HCT116 (cell line): ENCODE measurements at regions not wholly inside any gene's neighbourhood (a gene's known extent, or its start where the extent isn't known, plus 50 kb on each side); places are given as distances from the start of the nearest gene placed in this dataset.

Experiments used
- ATAC-seq: fragments of 200-7000 bp; cut with Tn5 transposase; 2 replicates; pipeline ENCODE4 v1.9.1; 2020; ENCODE audit warnings: mild to moderate bottlenecking, moderate library complexity
- BruUV-seq: library from RNA; stranded (reverse); fragments of 400-500 nt; replicated peaks from 2 replicates; lab custom pipeline; 2021; lab: Mats Ljungman, UMichigan
- CTCF ChIA-PET: fragments of 300-600 bp; sonication (Branson Sonifier 250); formaldehyde crosslinking; loops from one replicate; lab custom pipeline; 2021; ENCODE audit warnings: antibody characterized with exemption; lab: Charles Lee
- POLR2A ChIA-PET: fragments of 300-600, 350-600 bp; sonication (Branson Sonifier 250); formaldehyde crosslinking; loops from one replicate; lab custom pipeline; 2021; ENCODE audit warnings: antibody characterized with exemption; lab: Charles Lee
- RAD21 ChIA-PET, 2 experiments: fragments of 300-600 bp; sonication (Branson Sonifier 250); formaldehyde crosslinking; loops; one replicate each; lab custom pipeline; 2023; ENCODE audit warnings: low total read pairs in 2 of 2; ENCODE audit not compliant: uncharacterized antibody in 2 of 2, unreplicated experiment in 2 of 2, low non-redundant PET in 1 of 2; lab: Charles Lee
- DNase-seq: peaks from one replicate; pipeline ENCODE4 v3.0.0-alpha.2; 2010; ENCODE audit warnings: low read depth, low spot score
- H2AFZ ChIP-seq: fragments of 200-600 bp; shearing (Covaris generic), sonication (generic); 2 replicates; pipeline ENCODE4 v1.6.1; 2017; ENCODE audit warnings: low read depth, mixed run types, mixed read lengths, antibody characterized with exemption, low read length; ENCODE audit not compliant: poor library complexity, severe bottlenecking
- H3K27ac ChIP-seq: 2 replicates; pipeline ENCODE4 v1.5.1; 2012; ENCODE audit warnings: low read depth, low read length
- H3K27me3 ChIP-seq: fragments of 200-600 bp; sonication (generic); 2 replicates; pipeline ENCODE4 v1.6.1; 2016; ENCODE audit warnings: mixed run types, low read length, mixed read lengths; ENCODE audit not compliant: insufficient read depth
- H3K36me3 ChIP-seq, 2 experiments: fragments of 200-500 bp in 1 of 2; fragments of 200-600 bp in 1 of 2; sonication (Bioruptor generic) in 1 of 2; sonication (generic) in 1 of 2; 2 replicates each; pipeline versions ENCODE4 v1.5.1 to v1.6.1; 2014 to 2016; ENCODE audit warnings: low read length in 2 of 2, inconsistent platforms in 1 of 2, mixed read lengths in 1 of 2, mixed run types in 1 of 2; ENCODE audit not compliant: insufficient read depth in 2 of 2, control insufficient read depth in 1 of 2
- H3K4me1 ChIP-seq, 2 experiments: fragments of 200-600 bp in 1 of 2; sonication (generic) in 1 of 2; 2 replicates each; pipeline versions ENCODE4 v1.5.1 to v1.6.1; 2012 to 2017; ENCODE audit warnings: low read length in 2 of 2, inconsistent platforms in 1 of 2, mild to moderate bottlenecking in 1 of 2, mixed read lengths in 1 of 2, mixed run types in 1 of 2, moderate library complexity in 1 of 2; ENCODE audit not compliant: insufficient read depth in 2 of 2, control insufficient read depth in 1 of 2
- H3K4me2 ChIP-seq: fragments of 200-600 bp; sonication (generic); 2 replicates; pipeline ENCODE4 v1.6.1; 2017; ENCODE audit warnings: mixed run types, low read length, mixed read lengths
- H3K4me3 ChIP-seq, 2 experiments: fragments of 200-600 bp in 1 of 2; sonication (generic) in 1 of 2; replicated peaks in 1 of 2; 2 replicates each; pipeline ENCODE4 v1.5.1; 2011 to 2016; ENCODE audit warnings: low read length in 2 of 2, control low read depth in 1 of 2, low read depth in 1 of 2, mild to moderate bottlenecking in 1 of 2, mixed read lengths in 1 of 2, mixed run types in 1 of 2
- H3K79me2 ChIP-seq: fragments of 200-600 bp; sonication (generic); 2 replicates; pipeline ENCODE4 v1.6.1; 2017; ENCODE audit warnings: mild to moderate bottlenecking, mixed run types, low read length, moderate library complexity, mixed read lengths; ENCODE audit not compliant: insufficient read depth
- H3K9ac ChIP-seq: fragments of 200-600 bp; sonication (generic); 2 replicates; pipeline ENCODE4 v1.6.1; 2016; ENCODE audit warnings: low read length, mixed read lengths
- H3K9me2 ChIP-seq: fragments of 200-600 bp; sonication (generic), shearing (Covaris generic); 2 replicates; pipeline ENCODE4 v1.6.1; 2017; ENCODE audit warnings: mixed run types, mild to moderate bottlenecking, moderate library complexity; ENCODE audit not compliant: insufficient read depth
- H3K9me3 ChIP-seq, 2 experiments: fragments of 200-500 bp in 1 of 2; fragments of 200-600 bp in 1 of 2; sonication (Bioruptor generic) in 1 of 2; sonication (generic) in 1 of 2; 2 replicates each; pipeline ENCODE4 v1.6.1; 2014 to 2017; ENCODE audit warnings: low read length in 2 of 2, mixed read lengths in 2 of 2, inconsistent platforms in 1 of 2, low read depth in 1 of 2, mild to moderate bottlenecking in 1 of 2, mixed run types in 1 of 2, moderate library complexity in 1 of 2; ENCODE audit not compliant: control insufficient read depth in 1 of 2, insufficient read depth in 1 of 2
- H4K20me1 ChIP-seq: fragments of 200-600 bp; sonication (generic), shearing (Covaris generic); 2 replicates; pipeline ENCODE4 v1.6.1; 2017; ENCODE audit warnings: mixed run types, mild to moderate bottlenecking, moderate library complexity; ENCODE audit not compliant: insufficient read depth
- ATF3 ChIP-seq: IDR thresholded peaks from 2 replicates; pipeline ENCODE4 v1.6.1; 2012
- CBX3 ChIP-seq: IDR thresholded peaks from 2 replicates; pipeline ENCODE4 v1.6.1; 2012; ENCODE audit warnings: low read depth
- CEBPB ChIP-seq: IDR thresholded peaks from 2 replicates; pipeline ENCODE4 v1.6.1; 2012; ENCODE audit warnings: low read depth
- EGR1 ChIP-seq: IDR thresholded peaks from 2 replicates; pipeline ENCODE4 v1.6.1; 2012; ENCODE audit warnings: low read depth
- ELF1 ChIP-seq: IDR thresholded peaks from 2 replicates; pipeline ENCODE4 v1.6.1; 2012; ENCODE audit warnings: low read depth, borderline replicate concordance
- EZH2 ChIP-seq: fragments of 200-600 bp; sonication (generic); IDR thresholded peaks from 2 replicates; pipeline ENCODE4 v1.6.1; 2017; ENCODE audit warnings: antibody characterized with exemption, mixed run types
- MAX ChIP-seq: IDR thresholded peaks from 2 replicates; pipeline ENCODE4 v1.6.1; 2012
- POLR2A ChIP-seq: IDR thresholded peaks from 2 replicates; pipeline ENCODE4 v1.7.0; 2011; ENCODE audit warnings: borderline replicate concordance; ENCODE audit not compliant: insufficient read depth, insufficient read length; ENCODE audit errors: extremely low read depth
- REST ChIP-seq: IDR thresholded peaks from 2 replicates; pipeline ENCODE4 v1.6.1; 2012; ENCODE audit warnings: low read depth
- SP1 ChIP-seq: IDR thresholded peaks from 2 replicates; pipeline ENCODE4 v1.6.1; 2012; ENCODE audit warnings: low read depth
- SRF ChIP-seq: IDR thresholded peaks from 2 replicates; pipeline ENCODE4 v1.6.1; 2012; ENCODE audit warnings: low read depth
- YY1 ChIP-seq: IDR thresholded peaks from 2 replicates; pipeline ENCODE4 v1.6.1; 2011; ENCODE audit warnings: low read length, low read depth, moderate library complexity, mild to moderate bottlenecking; ENCODE audit not compliant: insufficient replicate concordance; ENCODE audit errors: extremely low read depth
- ZBTB33 ChIP-seq: IDR thresholded peaks from 2 replicates; pipeline ENCODE4 v1.6.1; 2011; ENCODE audit warnings: mild to moderate bottlenecking, low read length, moderate library complexity; ENCODE audit not compliant: insufficient replicate concordance; ENCODE audit errors: extremely low read depth
- ZNF274 ChIP-seq: fragments of 200-500 bp; sonication (Bioruptor generic); IDR thresholded peaks from 2 replicates; pipeline ENCODE4 v1.6.1; 2014; ENCODE audit warnings: mild to moderate bottlenecking, low read depth, low read length, inconsistent platforms
- intact Hi-C: fragments of 100-400 bp; cut with micrococcal nuclease; formaldehyde crosslinking; loops from 2 replicates; pipeline ENCODE4 v1.10.0; 2022

GRCh38 chr1:239882967-239883366 is 208.7 kb upstream of the FMN2 start:
- no peak overlapping the region for H3K27ac ChIP-seq
- H3K79me2 ChIP-seq: no peaks in the 10 kb centered on the region
- H3K4me2 ChIP-seq: no peak overlapping the region
- H3K9me3 ChIP-seq: peaks cover 8 to 10% of the 10 kb centered on the region in 2 experiments; a peak in 2 of 4 replicates
- H3K27me3 ChIP-seq: no peaks in the 10 kb centered on the region
- no peaks in the 10 kb centered on the region for H3K36me3 ChIP-seq
- BruUV-seq: no TSS peak
- intact Hi-C loops: no loop called here
- DNase-seq (no peak), ATAC-seq (no peak)
- ChIA-PET CTCF (no interaction called here), POLR2A (no interaction called here), RAD21 (no interaction called here)
- H3K4me3 ChIP-seq: no peak overlapping the region
- H3K9me2 ChIP-seq: no peaks in the 10 kb centered on the region
- H2AFZ ChIP-seq: no peak overlapping the region
- H3K4me1 ChIP-seq: no peaks in the 10 kb centered on the region
- H4K20me1 ChIP-seq: no peaks in the 10 kb centered on the region
- H3K9ac ChIP-seq: no peak overlapping the region
- no peak for TF ChIP-seq ZNF274
- TF ChIP-seq POLR2A: no peak
- TF ChIP-seq ATF3: no peak
- no peak for TF ChIP-seq REST
- no peak for TF ChIP-seq EZH2

GRCh38 chr1:239884796-239885195 is 206.9 kb upstream of the FMN2 start:
- no peaks in the 10 kb centered on the region for H3K9me2 ChIP-seq
- DNase-seq (no peak), ATAC-seq (no peak)
- H3K4me1 ChIP-seq: no peaks in the 10 kb centered on the region
- no peaks in the 10 kb centered on the region for H4K20me1 ChIP-seq
- no peak overlapping the region for H3K4me3 ChIP-seq
- RAD21 ChIA-PET: no interaction called here
- H3K36me3 ChIP-seq: no peaks in the 10 kb centered on the region
- POLR2A ChIA-PET: no interaction called here
- CTCF ChIA-PET: no interaction called here
- H3K27me3 ChIP-seq: no peaks in the 10 kb centered on the region
- H2AFZ ChIP-seq: no peak overlapping the region
- peaks cover 10 to 12% of the 10 kb centered on the region in 2 experiments; a peak in 2 of 4 replicates for H3K9me3 ChIP-seq
- H3K79me2 ChIP-seq: no peaks in the 10 kb centered on the region
- H3K27ac ChIP-seq: no peak overlapping the region
- no TSS peak for BruUV-seq
- intact Hi-C loops: no loop called here
- no peak overlapping the region for H3K4me2 ChIP-seq
- H3K9ac ChIP-seq: no peak overlapping the region
- TF ChIP-seq ELF1: no peak
- TF ChIP-seq SRF: no peak
- TF ChIP-seq SP1: no peak
- no peak for TF ChIP-seq EZH2
- no peak for TF ChIP-seq EGR1
- no peak for TF ChIP-seq ZBTB33
- no peak for TF ChIP-seq POLR2A
- no peak for TF ChIP-seq ATF3
- TF ChIP-seq MAX: no peak
- TF ChIP-seq CEBPB: no peak
- no peak for TF ChIP-seq YY1
- TF ChIP-seq CBX3: no peak
